GM19452 (cell line): ENCODE measurements at regions not wholly inside any gene's neighbourhood (a gene's known extent, or its start where the extent isn't known, plus 50 kb on each side); places are given as distances from the start of the nearest gene placed in this dataset.

Source experiments
- ATAC-seq: cut with Tn5 transposase; IDR thresholded peaks from one replicate; pipeline ENCODE4 v1.9.1; 2021; ENCODE audit not compliant: unreplicated experiment

GRCh38 chr15:69574506-69574905 is 121.9 kb downstream of the RPLP1 start:
- no peak for ATAC-seq

DNA sequence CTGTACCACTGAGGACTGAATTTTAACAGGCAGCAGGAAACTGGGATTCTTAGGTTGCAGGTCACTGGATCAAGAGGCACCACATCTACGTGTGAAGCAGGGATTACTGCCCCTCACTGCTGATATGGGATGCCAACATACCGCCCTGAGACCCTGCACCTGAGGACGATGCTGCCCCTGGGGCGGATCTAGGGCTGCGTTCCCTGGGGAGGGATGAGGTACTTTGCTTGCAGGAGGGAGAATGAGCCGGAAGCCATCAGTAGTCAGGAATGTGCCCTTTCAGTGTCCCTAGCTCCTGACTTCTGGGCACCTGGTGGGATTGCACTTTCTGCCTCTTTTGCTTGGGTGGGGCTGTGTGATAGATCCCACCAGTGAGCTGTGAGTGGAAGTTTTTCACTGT is 122.8 kb downstream of the RPLP1 start:
- ATAC-seq: no peak

DNA sequence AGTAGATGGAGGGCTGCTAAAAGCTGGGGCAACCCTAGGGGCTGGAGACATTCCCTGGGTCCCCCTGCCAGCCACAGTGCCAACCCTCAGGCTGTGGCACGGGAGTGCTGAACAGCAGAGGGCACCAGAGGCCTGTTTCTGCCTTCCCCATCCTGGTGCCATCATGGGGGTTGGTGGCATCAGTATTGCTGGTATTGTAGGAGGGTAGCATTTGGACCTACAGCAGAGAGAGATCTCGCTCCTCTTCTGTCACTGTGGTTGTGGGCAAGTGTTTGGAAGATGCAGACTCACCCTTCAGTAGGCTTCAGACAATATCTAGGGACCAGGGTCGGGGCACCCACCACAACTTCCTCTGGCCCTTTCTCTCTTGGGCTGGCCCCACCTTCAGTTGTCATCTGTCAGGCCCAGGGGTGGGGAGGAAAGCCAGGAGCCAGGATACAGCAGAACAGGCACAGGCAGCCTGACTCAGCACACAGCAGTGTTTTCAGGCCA is 123.5 kb downstream of the RPLP1 start:
- no peak for ATAC-seq

DNA sequence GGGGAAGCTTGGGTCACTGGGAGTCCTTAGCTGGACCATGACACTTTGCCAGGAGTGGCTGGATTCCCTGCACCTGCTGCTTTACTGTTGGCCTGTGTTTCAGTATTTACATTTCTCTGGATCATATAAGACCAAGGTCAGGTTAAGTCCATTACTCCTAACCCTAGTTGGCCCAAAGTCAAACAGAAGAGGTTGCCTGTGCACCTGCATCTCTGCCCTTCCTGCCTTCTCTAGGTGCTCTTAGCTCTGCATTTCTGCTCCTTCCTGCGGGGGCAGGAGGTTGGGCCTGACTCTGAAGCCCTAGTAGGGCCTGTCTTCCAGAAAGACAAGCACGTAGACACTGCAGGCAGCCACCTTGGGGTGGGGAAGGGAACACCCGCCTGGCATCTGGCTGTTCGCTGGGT is 124.3 kb downstream of the RPLP1 start:
- ATAC-seq: no peak

GRCh38 chr15:69577397-69577796 is 124.8 kb downstream of the RPLP1 start:
- no peak for ATAC-seq

GRCh38 chr15:69578252-69578651 is 125.6 kb downstream of the RPLP1 start:
- no peak for ATAC-seq

DNA sequence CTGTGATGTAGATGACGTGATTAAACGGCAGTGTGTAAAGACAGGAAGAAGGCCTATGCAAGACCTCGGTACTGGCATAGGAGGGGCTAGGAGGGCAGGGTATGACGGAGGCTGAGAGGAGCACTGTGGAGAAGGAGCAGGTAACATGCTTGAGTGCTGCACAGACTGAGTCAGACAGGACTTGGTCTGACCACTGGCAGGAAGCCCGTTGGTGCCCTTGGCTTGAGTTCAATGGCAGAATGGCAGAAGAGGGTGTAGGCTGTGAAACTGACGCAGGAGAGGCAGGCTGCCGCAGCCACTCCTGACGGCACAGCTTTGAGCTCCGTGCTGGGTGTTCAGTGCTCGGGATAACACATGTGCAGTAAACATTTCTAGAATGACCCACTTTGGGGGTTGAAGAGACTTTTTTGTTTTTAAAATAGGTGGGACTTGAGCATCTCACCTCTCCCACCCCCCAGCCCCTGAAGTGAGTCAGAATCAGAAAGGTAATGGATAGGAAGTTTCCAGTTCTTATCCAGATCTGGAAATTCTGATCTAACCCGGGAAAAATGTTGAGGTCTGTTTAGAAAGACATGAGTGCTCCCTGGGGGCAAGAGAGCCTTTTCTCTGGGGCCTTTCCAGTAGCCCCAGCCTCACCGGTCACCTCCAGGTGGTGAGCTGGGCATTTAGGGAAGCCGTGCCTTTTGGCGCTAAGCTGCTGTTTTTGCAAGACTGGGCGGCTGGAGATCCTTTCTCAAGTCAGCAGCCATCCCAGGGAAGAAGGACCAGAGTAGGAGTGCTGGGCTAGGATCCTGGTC is 126.4 kb downstream of the RPLP1 start:
- no peak for ATAC-seq

GRCh38 chr15:69579950-69580618 is 127.5 kb downstream of the RPLP1 start:
- no peak for ATAC-seq

DNA sequence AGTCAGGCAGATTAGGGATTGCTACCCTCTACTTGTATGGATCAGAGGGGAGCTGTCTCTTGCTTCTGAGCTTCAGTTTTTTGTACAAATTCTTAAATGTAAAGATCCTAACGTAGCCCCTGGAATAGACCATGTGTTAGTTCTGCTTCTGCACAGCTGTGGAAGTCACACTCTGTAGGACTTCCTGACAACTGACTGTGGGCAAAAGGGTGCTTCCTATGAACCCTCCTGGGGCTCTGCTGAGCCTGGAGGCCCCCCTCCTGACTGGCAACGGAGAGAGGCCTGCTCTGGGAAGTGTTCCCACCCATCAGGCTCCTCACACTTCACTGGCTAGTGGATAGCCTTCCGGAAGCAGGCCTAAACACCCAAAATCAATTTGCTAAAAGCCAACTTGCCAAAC is 131.0 kb downstream of the RPLP1 start:
- ATAC-seq: no peak

GRCh38 chr15:69585937-69586336 is 133.3 kb downstream of the RPLP1 start:
- no peak for ATAC-seq

GRCh38 chr15:69586721-69587120 is 134.1 kb downstream of the RPLP1 start:
- no peak for ATAC-seq

- no peak for ATAC-seq
Observed at GRCh38 chr15:69587723-69588426, 135.3 kb downstream of the RPLP1 start.

- ATAC-seq: no peak
Observed at GRCh38 chr15:69590201-69590710, 137.6 kb downstream of the RPLP1 start.

DNA sequence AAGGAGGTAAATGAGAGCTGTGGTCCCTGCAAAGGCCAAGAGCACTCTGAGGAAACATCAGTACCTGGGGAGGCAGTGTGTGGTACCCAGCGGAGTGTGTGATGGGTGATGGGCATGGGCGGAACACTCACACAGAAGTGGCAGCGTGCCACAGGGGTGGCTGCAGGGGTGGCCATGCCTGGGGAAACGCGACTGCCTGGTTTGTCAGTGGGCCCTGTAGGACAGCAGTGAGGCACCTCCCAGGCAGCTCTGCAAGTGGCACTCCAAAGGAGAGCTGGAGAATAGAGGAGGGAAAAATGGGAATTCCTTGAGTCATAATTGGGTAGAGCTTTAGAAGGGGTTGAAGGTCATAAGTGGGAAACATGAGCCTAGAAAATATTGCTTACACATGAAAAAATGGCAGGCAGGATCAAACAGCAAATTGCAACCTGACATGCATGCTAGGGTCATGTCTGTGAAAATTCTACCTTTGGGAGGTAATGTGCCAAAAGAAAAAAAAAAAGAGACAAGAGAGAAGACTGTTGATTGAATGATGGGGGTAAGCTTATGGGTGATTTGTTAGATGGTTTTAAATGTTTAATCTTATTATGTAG is 138.4 kb downstream of the RPLP1 start:
- ATAC-seq: no peak

DNA sequence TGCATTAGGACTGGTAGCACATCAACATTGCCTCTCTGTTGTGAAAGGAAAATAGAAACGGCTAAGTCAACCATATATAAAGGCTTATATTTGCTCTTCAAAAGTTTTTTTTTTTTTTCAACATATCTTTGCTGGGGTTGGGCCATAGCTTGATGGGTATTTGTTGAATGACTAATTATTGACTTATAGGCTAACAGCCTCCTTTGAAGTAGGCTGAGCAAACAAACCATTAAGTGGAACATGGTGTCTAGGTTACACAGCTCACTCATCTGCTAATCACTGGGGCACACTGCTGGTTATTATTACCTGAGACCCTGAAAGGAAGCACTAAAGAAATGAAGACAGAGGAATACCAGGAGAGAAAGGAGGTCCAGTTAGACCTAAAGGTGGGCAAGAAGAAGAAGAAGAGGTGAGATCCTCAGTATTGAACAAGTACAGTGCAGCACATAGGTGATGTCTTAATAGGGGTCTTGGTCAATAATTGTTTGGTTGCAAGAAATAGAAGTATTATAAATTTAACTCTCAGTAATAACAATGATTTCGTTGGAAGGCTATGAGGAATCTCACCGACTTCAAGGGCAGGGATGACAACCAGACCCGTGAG is 139.4 kb downstream of the RPLP1 start:
- ATAC-seq: no peak

DNA sequence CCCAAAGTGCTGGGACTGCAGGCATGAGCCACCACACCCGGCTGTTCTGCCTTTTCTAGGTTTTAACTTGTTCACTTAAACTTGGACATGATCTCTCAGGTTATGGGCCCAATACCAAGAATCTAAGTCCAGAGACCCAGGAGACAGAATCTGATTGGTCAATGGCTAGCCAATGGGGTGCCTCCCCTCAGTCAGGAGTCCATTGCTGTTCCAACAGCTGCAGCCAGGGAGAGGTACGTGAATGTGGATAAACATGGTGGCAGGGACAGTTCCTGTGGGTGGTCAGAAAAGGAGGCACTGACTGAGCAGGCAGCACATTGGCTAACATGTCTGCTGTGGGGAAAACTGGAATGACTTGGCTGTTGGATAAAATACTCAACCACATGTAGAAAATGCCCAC is 140.3 kb downstream of the RPLP1 start:
- no peak for ATAC-seq

GRCh38 chr15:69593488-69593887 is 140.9 kb downstream of the RPLP1 start:
- ATAC-seq: no peak

GRCh38 chr15:69593981-69594966 is 141.7 kb downstream of the RPLP1 start:
- no peak for ATAC-seq

DNA sequence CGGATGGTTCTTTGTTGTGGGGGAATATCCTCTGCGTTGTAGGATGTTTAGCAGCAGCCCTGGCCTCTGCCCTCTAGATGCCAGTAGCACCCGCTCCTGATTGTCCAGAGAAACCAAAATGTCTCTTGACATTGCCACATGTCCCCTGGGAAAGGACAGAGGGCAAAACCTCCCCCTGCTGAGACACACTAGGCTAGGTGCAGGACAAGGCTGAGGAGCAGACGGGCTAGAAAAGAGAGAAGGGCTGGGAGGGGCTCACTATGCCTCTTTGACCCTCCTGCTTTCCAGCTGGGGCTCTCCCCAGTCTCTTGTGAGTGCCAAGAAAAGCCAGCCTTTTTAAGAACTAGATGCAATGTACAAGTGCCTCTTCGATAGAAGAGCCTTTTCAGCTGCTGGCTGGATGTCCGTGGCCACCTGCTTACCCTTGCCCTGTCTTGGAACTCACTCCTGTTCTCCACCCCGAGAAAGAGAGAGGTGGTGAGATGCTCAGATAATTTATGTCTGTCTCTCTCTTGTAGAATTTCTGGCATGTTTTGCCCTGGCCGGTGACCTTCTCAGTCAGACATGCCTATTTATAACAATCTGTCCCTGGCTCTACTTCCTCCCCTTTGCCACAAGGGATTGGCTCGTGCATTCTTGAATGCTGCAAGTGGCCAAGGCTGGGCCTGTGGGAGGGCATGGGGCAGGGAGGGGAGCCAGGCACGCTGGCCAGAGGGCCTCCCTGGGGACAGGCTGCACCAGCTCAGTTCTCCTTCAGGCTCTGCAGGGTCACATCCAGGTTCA is 142.6 kb downstream of the RPLP1 start:
- no peak for ATAC-seq
